Nephron (organoid): ENCODE measurements at regions not wholly inside any gene's neighbourhood (a gene's known extent, or its start where the extent isn't known, plus 50 kb on each side); places are given as distances from the start of the nearest gene placed in this dataset.

Source experiments
- H3K27ac Mint-ChIP-seq, 3 experiments: 2 replicates each; pipeline ENCODE4 v1.8.0; 2020; ENCODE audit warnings: mixed read lengths in 3 of 3, mild to moderate bottlenecking in 2 of 3, moderate library complexity in 1 of 3
- H3K27me3 Mint-ChIP-seq: 2 replicates; pipeline ENCODE4 v1.8.0; 2021; ENCODE audit warnings: low read depth, mild to moderate bottlenecking, moderate library complexity, mixed read lengths
- H3K36me3 Mint-ChIP-seq: 2 replicates; pipeline ENCODE4 v1.8.0; 2020; ENCODE audit warnings: low read depth, mixed read lengths
- H3K4me1 Mint-ChIP-seq: 2 replicates; pipeline ENCODE4 v1.8.0; 2020; ENCODE audit warnings: mixed read lengths
- H3K4me3 Mint-ChIP-seq, 3 experiments: 2 replicates each; pipeline ENCODE4 v1.8.0; 2020; ENCODE audit warnings: mild to moderate bottlenecking in 3 of 3, mixed read lengths in 3 of 3, moderate library complexity in 2 of 3
- H3K9me3 Mint-ChIP-seq: 2 replicates; pipeline ENCODE4 v1.8.0; 2020; ENCODE audit warnings: mixed read lengths
- CTCF ChIP-seq, 3 experiments: fragments of 200-600 bp; sonication (generic); IDR thresholded peaks; one replicate each; pipeline ENCODE4 v1.5.0; 2021; ENCODE audit warnings: antibody characterized with exemption in 3 of 3; ENCODE audit not compliant: unreplicated experiment in 3 of 3

GRCh38 chr12:40474630-40475029 is 217.6 kb upstream of the CNTN1 start:
- H3K27me3 Mint-ChIP-seq, result no peaks in the 10 kb centered on the region
- H3K4me3 Mint-ChIP-seq, result no peak overlapping the region
- H3K36me3 Mint-ChIP-seq, result no peaks in the 10 kb centered on the region
- no peak overlapping the region for H3K27ac Mint-ChIP-seq
- TF ChIP-seq CTCF (IDR thresholded peaks at IDR 0.05; ENCODE audit: unreplicated experiment in 3 of 3), result no peak
- H3K9me3 Mint-ChIP-seq, result peaks cover 11% of the 10 kb centered on the region
- peaks cover 4% of the 10 kb centered on the region for H3K4me1 Mint-ChIP-seq

GRCh38 chr12:40499856-40500255 is 192.4 kb upstream of the CNTN1 start:
- no peaks in the 10 kb centered on the region for H3K36me3 Mint-ChIP-seq

GRCh38 chr12:40502322-40502721 is 189.9 kb upstream of the CNTN1 start:
- no peak overlapping the region for H3K27ac Mint-ChIP-seq
- H3K36me3 Mint-ChIP-seq, result no peaks in the 10 kb centered on the region
- H3K4me3 Mint-ChIP-seq, result no peak overlapping the region
- TF ChIP-seq CTCF (IDR thresholded peaks at IDR 0.05; ENCODE audit: unreplicated experiment in 3 of 3), result no peak
- H3K9me3 Mint-ChIP-seq, result no peaks in the 10 kb centered on the region
- no peaks in the 10 kb centered on the region for H3K27me3 Mint-ChIP-seq
- no peaks in the 10 kb centered on the region for H3K4me1 Mint-ChIP-seq

More at GRCh38 chr12:40499856-40500255, 192.4 kb upstream of the CNTN1 start:
- Mint-ChIP-seq H3K4me3 (no peak overlapping the region), H3K4me1 (no peaks in the 10 kb centered on the region), H3K27me3 (no peaks in the 10 kb centered on the region), H3K9me3 (no peaks in the 10 kb centered on the region), H3K27ac (no peak overlapping the region)
- TF ChIP-seq CTCF (IDR thresholded peaks at IDR 0.05; ENCODE audit: unreplicated experiment in 3 of 3), result no peak

- H3K9me3 Mint-ChIP-seq, result no peaks in the 10 kb centered on the region
- TF ChIP-seq CTCF (IDR thresholded peaks at IDR 0.05; ENCODE audit: unreplicated experiment in 3 of 3), result no peak
- H3K27ac Mint-ChIP-seq, result no peak overlapping the region
- H3K36me3 Mint-ChIP-seq, result no peaks in the 10 kb centered on the region
- H3K4me3 Mint-ChIP-seq, result no peak overlapping the region
- no peaks in the 10 kb centered on the region for H3K27me3 Mint-ChIP-seq
- H3K4me1 Mint-ChIP-seq, result no peaks in the 10 kb centered on the region
Measured at GRCh38 chr12:40505327-40505726, 186.9 kb upstream of the CNTN1 start.

GRCh38 chr12:40508421-40508820 is 183.8 kb upstream of the CNTN1 start:
- TF ChIP-seq CTCF (IDR thresholded peaks at IDR 0.05; ENCODE audit: unreplicated experiment in 3 of 3), result no peak
- Mint-ChIP-seq H3K4me1 (no peaks in the 10 kb centered on the region), H3K9me3 (no peaks in the 10 kb centered on the region), H3K36me3 (no peaks in the 10 kb centered on the region), H3K4me3 (no peak overlapping the region), H3K27me3 (no peaks in the 10 kb centered on the region), H3K27ac (no peak overlapping the region)

GRCh38 chr12:40511341-40511740 is 180.9 kb upstream of the CNTN1 start:
- no peak overlapping the region for H3K4me3 Mint-ChIP-seq
- H3K27me3 Mint-ChIP-seq, result no peaks in the 10 kb centered on the region
- no peak overlapping the region for H3K27ac Mint-ChIP-seq
- H3K36me3 Mint-ChIP-seq, result no peaks in the 10 kb centered on the region
- H3K4me1 Mint-ChIP-seq, result peaks cover 5% of the 10 kb centered on the region
- no peaks in the 10 kb centered on the region for H3K9me3 Mint-ChIP-seq
- no peak for TF ChIP-seq CTCF (IDR thresholded peaks at IDR 0.05; ENCODE audit: unreplicated experiment in 3 of 3)
